IgD-negative memory B cell (primary cell): ENCODE measurements at regions not wholly inside any gene's neighbourhood (a gene's known extent, or its start where the extent isn't known, plus 50 kb on each side); places are given as distances from the start of the nearest gene placed in this dataset.

Experiments used
- H3K27ac Mint-ChIP-seq, 3 donors: one replicate each; pipeline ENCODE4 v1.8.0; 2020 to 2022; ENCODE audit warnings: mild to moderate bottlenecking in 3 of 3, mixed read lengths in 3 of 3, moderate library complexity in 1 of 3
- H3K27me3 Mint-ChIP-seq: one replicate; pipeline ENCODE4 v1.8.0; 2021; ENCODE audit warnings: mixed read lengths
- H3K36me3 Mint-ChIP-seq: one replicate; pipeline ENCODE4 v1.8.0; 2020; ENCODE audit warnings: mild to moderate bottlenecking, mixed read lengths
- H3K4me1 Mint-ChIP-seq, 3 donors: one replicate each; pipeline ENCODE4 v1.8.0; 2020 to 2022; ENCODE audit warnings: mixed read lengths in 3 of 3, mild to moderate bottlenecking in 1 of 3
- H3K4me3 Mint-ChIP-seq, 4 donors: one replicate each; pipeline ENCODE4 v1.8.0; 2020 to 2022; ENCODE audit warnings: mild to moderate bottlenecking in 4 of 4, mixed read lengths in 4 of 4, moderate library complexity in 3 of 4
- H3K9me3 Mint-ChIP-seq, 3 donors: one replicate each; pipeline ENCODE4 v1.8.0; 2020 to 2021; ENCODE audit warnings: mixed read lengths in 3 of 3, mild to moderate bottlenecking in 1 of 3

DNA sequence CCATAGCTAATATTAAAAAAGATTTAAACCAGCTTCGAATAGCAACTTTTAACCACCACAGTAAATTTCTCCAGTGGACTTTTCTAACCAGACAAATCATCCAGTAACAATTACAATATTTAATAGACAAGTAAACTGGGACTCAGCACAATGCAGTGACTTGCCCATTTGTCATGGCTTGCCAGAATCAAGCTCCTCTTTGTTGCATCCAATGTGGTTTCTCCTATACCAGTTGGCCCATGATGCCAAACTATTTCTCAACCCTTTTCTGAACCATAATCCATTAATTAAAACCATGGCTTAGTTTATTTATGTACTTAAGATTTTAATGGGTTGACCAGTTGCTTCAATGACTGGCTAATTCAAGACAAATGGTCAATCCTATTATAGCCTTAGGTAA, 64.4 kb downstream of the DIO2 start:
- Mint-ChIP-seq H3K27me3 (no peaks in the 10 kb centered on the region), H3K4me1 (no peaks in the 10 kb centered on the region)

GRCh38 chr14:80136358-80136757, 74.9 kb downstream of the DIO2 start:
- H3K9me3 Mint-ChIP-seq = peaks cover 7 to 13% (median 12%) of the 10 kb centered on the region in 3 donors
- no peaks in the 10 kb centered on the region for H3K36me3 Mint-ChIP-seq
- H3K4me1 Mint-ChIP-seq = no peaks in the 10 kb centered on the region
- H3K27me3 Mint-ChIP-seq = no peaks in the 10 kb centered on the region
- no peak overlapping the region for H3K4me3 Mint-ChIP-seq
- H3K27ac Mint-ChIP-seq = no peak overlapping the region

More for the DNA sequence above, 64.4 kb downstream of the DIO2 start:
- Mint-ChIP-seq H3K4me3 (no peak overlapping the region), H3K27ac (no peak overlapping the region), H3K36me3 (no peaks in the 10 kb centered on the region), H3K9me3 (peaks cover 3 to 17% (median 4%) of the 10 kb centered on the region in 3 donors)

GRCh38 chr14:80135305-80136088, 75.8 kb downstream of the DIO2 start:
- Mint-ChIP-seq H3K4me1 (no peaks in the 10 kb centered on the region), H3K36me3 (no peaks in the 10 kb centered on the region), H3K27ac (no peak overlapping the region), H3K27me3 (no peaks in the 10 kb centered on the region), H3K4me3 (no peak overlapping the region), H3K9me3 (peaks cover 7 to 12% (median 7%) of the 10 kb centered on the region in 3 donors)

DNA sequence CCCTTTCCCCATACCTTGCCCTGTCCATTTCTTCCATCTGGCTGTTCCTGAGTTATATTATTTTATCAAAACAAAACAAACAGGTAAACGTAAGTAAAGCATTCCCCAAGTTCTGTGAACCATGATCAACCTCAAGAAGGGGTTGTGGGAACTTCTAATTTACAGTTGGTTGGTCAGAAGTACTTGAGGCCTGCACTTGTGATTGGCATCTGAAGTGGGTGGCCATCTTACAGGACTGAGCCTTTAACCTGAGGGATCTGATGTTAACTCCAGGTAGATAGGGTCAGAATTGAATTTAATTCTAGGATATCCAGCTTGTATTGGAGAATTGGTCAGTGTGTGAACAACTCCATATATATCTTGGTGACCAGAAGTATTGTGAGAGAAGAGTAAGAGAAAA, 77.0 kb downstream of the DIO2 start:
- Mint-ChIP-seq H3K9me3 (peaks cover 6 to 12% (median 7%) of the 10 kb centered on the region in 3 donors), H3K27me3 (no peaks in the 10 kb centered on the region), H3K27ac (no peak overlapping the region), H3K36me3 (no peaks in the 10 kb centered on the region), H3K4me1 (no peaks in the 10 kb centered on the region), H3K4me3 (no peak overlapping the region)

- H3K4me3 Mint-ChIP-seq = no peak overlapping the region
- H3K27me3 Mint-ChIP-seq = no peaks in the 10 kb centered on the region
- peaks cover 6 to 12% (median 7%) of the 10 kb centered on the region in 3 donors for H3K9me3 Mint-ChIP-seq
- no peaks in the 10 kb centered on the region for H3K4me1 Mint-ChIP-seq
- no peak overlapping the region for H3K27ac Mint-ChIP-seq
- no peaks in the 10 kb centered on the region for H3K36me3 Mint-ChIP-seq
Measured at GRCh38 chr14:80133457-80133856, 77.8 kb downstream of the DIO2 start.

- Mint-ChIP-seq H3K9me3 (peaks cover 2 to 4% (median 2%) of the 10 kb centered on the region in 3 donors), H3K36me3 (no peaks in the 10 kb centered on the region), H3K27ac (no peak overlapping the region), H3K27me3 (no peaks in the 10 kb centered on the region), H3K4me3 (no peak overlapping the region), H3K4me1 (no peaks in the 10 kb centered on the region)
Measured at GRCh38 chr14:80127466-80127865, 83.8 kb downstream of the DIO2 start.

DNA sequence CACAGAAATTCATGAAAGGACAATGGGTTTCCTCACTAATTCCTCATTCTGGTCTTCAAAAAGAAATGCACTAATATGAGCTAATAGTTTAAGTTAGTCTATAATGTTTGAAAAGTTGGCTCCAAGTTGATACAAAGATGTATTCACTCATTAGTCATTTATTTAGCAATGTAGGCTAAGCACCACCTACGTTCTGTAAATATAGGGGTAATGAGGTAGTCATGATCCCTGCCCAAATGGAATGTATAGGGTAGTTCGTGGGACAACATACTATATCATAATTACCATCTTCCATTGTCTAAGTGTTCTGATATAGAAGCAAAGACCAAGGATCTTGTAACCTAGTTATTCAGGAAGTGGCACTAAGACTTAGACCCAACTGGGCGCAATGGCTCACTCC, 86.5 kb downstream of the DIO2 start:
- Mint-ChIP-seq H3K27me3 (no peaks in the 10 kb centered on the region), H3K36me3 (no peaks in the 10 kb centered on the region), H3K4me3 (no peak overlapping the region), H3K4me1 (no peaks in the 10 kb centered on the region), H3K9me3 (peaks cover 0 to 12% (median 12%) of the 10 kb centered on the region in 3 donors), H3K27ac (no peak overlapping the region)

- Mint-ChIP-seq H3K27ac (no peak overlapping the region), H3K27me3 (no peaks in the 10 kb centered on the region), H3K4me1 (no peaks in the 10 kb centered on the region), H3K36me3 (no peaks in the 10 kb centered on the region), H3K9me3 (peaks cover 2 to 22% (median 12%) of the 10 kb centered on the region in 3 donors), H3K4me3 (no peak overlapping the region)
Measured at GRCh38 chr14:80117876-80118275, 93.4 kb downstream of the DIO2 start.

DNA sequence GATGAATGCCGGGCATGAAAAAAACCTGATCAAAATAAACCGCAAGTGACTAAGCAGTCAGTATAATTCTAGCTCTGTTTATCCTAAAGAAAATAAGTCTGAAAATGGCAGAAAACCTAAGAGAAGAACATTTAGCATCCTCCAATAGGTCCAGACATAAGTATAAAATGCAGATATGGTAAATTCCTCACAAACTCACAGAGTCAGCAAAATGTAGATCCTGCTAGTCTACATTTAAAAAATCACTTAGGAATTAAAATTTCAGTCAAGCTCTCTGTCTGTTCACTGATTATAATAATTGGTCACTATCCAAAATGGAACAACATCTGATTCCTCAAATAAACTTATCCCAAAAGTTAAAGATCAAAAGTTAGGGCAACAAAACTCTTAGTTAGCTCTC, 95.1 kb downstream of the DIO2 start:
- H3K27ac Mint-ChIP-seq = no peak overlapping the region
- no peaks in the 10 kb centered on the region for H3K4me1 Mint-ChIP-seq
- H3K9me3 Mint-ChIP-seq = peaks cover 2 to 12% (median 5%) of the 10 kb centered on the region in 3 donors
- H3K27me3 Mint-ChIP-seq = no peaks in the 10 kb centered on the region
- no peak overlapping the region for H3K4me3 Mint-ChIP-seq
- H3K36me3 Mint-ChIP-seq = no peaks in the 10 kb centered on the region

DNA sequence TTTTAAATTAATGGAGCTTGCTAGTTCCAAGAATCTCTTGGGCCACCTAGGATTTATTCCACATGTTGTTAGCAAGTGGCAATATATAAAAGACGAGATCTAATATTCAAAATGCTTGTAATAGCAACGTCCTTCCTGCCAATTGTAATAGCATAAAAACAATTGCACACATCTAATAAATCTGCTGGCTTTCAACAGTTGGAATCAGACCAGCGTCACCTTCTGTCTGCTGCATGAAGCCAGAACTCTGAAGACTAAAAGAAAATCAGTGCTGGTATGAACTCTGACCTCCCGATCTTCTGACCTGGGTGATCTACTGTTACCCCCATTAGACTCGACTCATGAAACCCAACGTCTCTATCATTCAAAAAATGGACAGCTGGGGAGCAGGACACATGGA, 100.6 kb downstream of the DIO2 start:
- Mint-ChIP-seq H3K27ac (no peak overlapping the region), H3K4me3 (no peak overlapping the region), H3K27me3 (no peaks in the 10 kb centered on the region), H3K36me3 (no peaks in the 10 kb centered on the region), H3K9me3 (peaks cover 5 to 11% (median 6%) of the 10 kb centered on the region in 3 donors), H3K4me1 (peaks cover 0 to 2% (median 0%) of the 10 kb centered on the region in 3 donors)

- no peak overlapping the region for H3K4me3 Mint-ChIP-seq
- no peaks in the 10 kb centered on the region for H3K36me3 Mint-ChIP-seq
- H3K27ac Mint-ChIP-seq = no peak overlapping the region
- peaks cover 0 to 2% (median 0%) of the 10 kb centered on the region in 3 donors for H3K4me1 Mint-ChIP-seq
- H3K9me3 Mint-ChIP-seq = peaks cover 4 to 11% (median 6%) of the 10 kb centered on the region in 3 donors
- H3K27me3 Mint-ChIP-seq = no peaks in the 10 kb centered on the region
Measured at GRCh38 chr14:80109055-80109454, 102.2 kb downstream of the DIO2 start.

- H3K27me3 Mint-ChIP-seq = no peaks in the 10 kb centered on the region
- no peak overlapping the region for H3K27ac Mint-ChIP-seq
- peaks cover 4 to 9% (median 6%) of the 10 kb centered on the region in 3 donors for H3K9me3 Mint-ChIP-seq
- peaks cover 0 to 2% (median 0%) of the 10 kb centered on the region in 3 donors for H3K4me1 Mint-ChIP-seq
- no peak overlapping the region for H3K4me3 Mint-ChIP-seq
- no peaks in the 10 kb centered on the region for H3K36me3 Mint-ChIP-seq
Measured at GRCh38 chr14:80108430-80108829, 102.9 kb downstream of the DIO2 start.

GRCh38 chr14:80105488-80105994, 105.8 kb downstream of the DIO2 start:
- H3K36me3 Mint-ChIP-seq = no peaks in the 10 kb centered on the region
- H3K4me1 Mint-ChIP-seq = peaks cover 0 to 2% (median 0%) of the 10 kb centered on the region in 3 donors
- no peaks in the 10 kb centered on the region for H3K27me3 Mint-ChIP-seq
- H3K9me3 Mint-ChIP-seq = peaks cover 0 to 4% (median 4%) of the 10 kb centered on the region in 3 donors
- H3K4me3 Mint-ChIP-seq = no peak overlapping the region
- no peak overlapping the region for H3K27ac Mint-ChIP-seq

DNA sequence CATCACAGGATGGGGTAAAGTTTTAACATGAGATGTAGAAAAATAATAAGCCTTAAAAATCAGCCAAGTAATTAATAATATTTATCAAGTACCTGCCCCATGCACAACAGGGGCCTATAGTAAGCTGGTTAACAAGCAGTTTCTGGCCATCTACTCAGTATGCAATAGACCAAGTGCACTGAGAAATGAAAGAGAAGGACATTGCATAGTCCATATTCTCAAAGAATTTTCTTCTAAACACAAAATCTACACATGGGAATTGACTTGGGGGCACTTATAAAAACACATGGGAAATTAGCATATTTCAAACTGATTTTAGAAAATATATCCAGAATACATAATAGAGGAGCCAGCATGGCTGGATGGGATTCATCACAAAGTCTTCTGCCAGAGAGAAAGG, 109.5 kb downstream of the DIO2 start:
- H3K9me3 Mint-ChIP-seq = peaks cover under 1 to 5% (median 4%) of the 10 kb centered on the region in 3 donors
- H3K27ac Mint-ChIP-seq = no peak overlapping the region
- no peak overlapping the region for H3K4me3 Mint-ChIP-seq
- no peaks in the 10 kb centered on the region for H3K36me3 Mint-ChIP-seq
- peaks cover 0 to 2% (median 0%) of the 10 kb centered on the region in 3 donors for H3K4me1 Mint-ChIP-seq
- H3K27me3 Mint-ChIP-seq = no peaks in the 10 kb centered on the region

DNA sequence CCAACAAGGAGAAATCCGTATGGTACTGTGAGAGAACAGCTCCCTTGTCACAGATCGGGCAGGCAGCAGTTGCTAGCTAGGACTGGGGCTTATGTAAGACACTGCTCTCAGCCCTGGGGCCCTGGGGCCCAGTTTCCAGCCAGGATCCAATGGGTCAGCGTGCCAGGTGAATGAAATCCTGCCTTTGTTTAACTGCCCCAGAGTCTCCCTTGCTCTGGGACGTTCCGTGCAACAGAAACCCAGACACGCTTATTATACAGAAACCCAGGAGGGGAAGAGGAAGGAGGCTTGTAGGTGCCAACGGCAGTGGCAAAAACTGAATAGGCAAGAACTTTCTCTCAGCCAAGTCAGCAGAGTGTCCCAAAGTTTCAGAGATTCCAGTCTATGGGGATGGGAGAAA, 110.6 kb downstream of the DIO2 start:
- H3K36me3 Mint-ChIP-seq = no peaks in the 10 kb centered on the region
- H3K27ac Mint-ChIP-seq = no peak overlapping the region
- H3K4me3 Mint-ChIP-seq = no peak overlapping the region
- H3K4me1 Mint-ChIP-seq = no peaks in the 10 kb centered on the region
- H3K9me3 Mint-ChIP-seq = peaks cover 0 to 5% (median 2%) of the 10 kb centered on the region in 3 donors
- H3K27me3 Mint-ChIP-seq = no peaks in the 10 kb centered on the region

DNA sequence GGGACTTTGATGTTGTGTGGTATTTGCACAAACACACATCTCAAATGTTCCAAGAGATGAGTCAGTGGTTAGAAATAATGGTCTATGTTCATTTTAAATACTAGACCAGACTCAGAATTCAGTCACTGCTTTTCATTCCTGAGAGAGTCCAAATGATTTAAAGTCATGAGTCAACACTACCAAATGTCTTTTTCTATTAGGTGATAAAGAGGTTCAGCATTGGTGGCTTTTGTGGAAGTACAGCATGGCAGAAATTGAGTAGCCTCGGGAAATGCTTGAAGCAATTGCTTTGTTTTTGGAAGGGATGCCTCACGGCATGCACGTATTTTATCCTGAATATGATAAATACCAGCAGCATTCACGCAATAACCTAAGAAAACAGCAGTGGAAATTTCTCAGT, 115.7 kb downstream of the DIO2 start:
- H3K4me1 Mint-ChIP-seq = no peaks in the 10 kb centered on the region
- no peak overlapping the region for H3K4me3 Mint-ChIP-seq
- no peak overlapping the region for H3K27ac Mint-ChIP-seq
- no peaks in the 10 kb centered on the region for H3K27me3 Mint-ChIP-seq
- peaks cover 0 to 6% (median 5%) of the 10 kb centered on the region in 3 donors for H3K9me3 Mint-ChIP-seq
- no peaks in the 10 kb centered on the region for H3K36me3 Mint-ChIP-seq
